SU-DHL-6 (cell line): ENCODE measurements at regions not wholly inside any gene's neighbourhood (a gene's known extent, or its start where the extent isn't known, plus 50 kb on each side); places are given as distances from the start of the nearest gene placed in this dataset.

Source experiments
- H2AFZ ChIP-seq: fragments of 200-600 bp; sonication (generic); 2 replicates; pipeline ENCODE4 v1.6.1; 2014; ENCODE audit warnings: low read depth, mild to moderate bottlenecking, moderate library complexity, mixed read lengths, antibody characterized with exemption, low read length; ENCODE audit not compliant: severe bottlenecking
- H3F3A ChIP-seq: fragments of 200-600 bp; shearing (Covaris generic); 2 replicates; pipeline ENCODE4 v1.6.0; 2016; ENCODE audit warnings: antibody characterized with exemption, mild to moderate bottlenecking; ENCODE audit not compliant: insufficient read depth
- H3K27ac ChIP-seq: fragments of 200-600 bp; sonication (generic); 2 replicates; pipeline ENCODE4 v1.5.1; 2016; ENCODE audit warnings: low read depth, mild to moderate bottlenecking, low read length, moderate library complexity, mixed read lengths
- H3K27me3 ChIP-seq: fragments of 200-600 bp; sonication (generic), shearing (Covaris generic); 2 replicates; pipeline ENCODE4 v1.6.0; 2014; ENCODE audit warnings: mild to moderate bottlenecking, low read length
- H3K36me3 ChIP-seq: fragments of 200-600 bp; sonication (generic); 2 replicates; pipeline ENCODE4 v1.6.1; 2014; ENCODE audit warnings: mild to moderate bottlenecking, low read length, mixed read lengths
- H3K4me2 ChIP-seq: fragments of 300-600, 200-600 bp; shearing (Covaris generic), sonication (generic); 2 replicates; pipeline ENCODE4 v1.6.0; 2014; ENCODE audit warnings: low read length, low read depth, mild to moderate bottlenecking; ENCODE audit not compliant: poor library complexity, severe bottlenecking
- H3K4me3 ChIP-seq: fragments of 200-600 bp; sonication (generic); 2 replicates; pipeline ENCODE4 v1.5.1; 2014; ENCODE audit warnings: antibody characterized with exemption, low read length, mild to moderate bottlenecking, mixed read lengths; ENCODE audit not compliant: insufficient read depth, poor library complexity, severe bottlenecking
- H3K79me2 ChIP-seq: fragments of 200-600 bp; sonication (generic); 2 replicates; pipeline ENCODE4 v1.6.1; 2014; ENCODE audit warnings: mild to moderate bottlenecking, low read length, moderate library complexity; ENCODE audit not compliant: insufficient read depth
- H3K9ac ChIP-seq: fragments of 200-600 bp; sonication (generic); 2 replicates; pipeline ENCODE4 v1.7.0; 2014; ENCODE audit warnings: mild to moderate bottlenecking, low read length
- H3K9me2 ChIP-seq: fragments of 200-600 bp; sonication (generic); replicated peaks from 2 replicates; pipeline ENCODE4 v1.6.1; 2014; ENCODE audit warnings: low read length; ENCODE audit not compliant: insufficient read depth
- H3K9me3 ChIP-seq: fragments of 200-600 bp; sonication (generic); 2 replicates; pipeline ENCODE4 v1.6.1; 2014; ENCODE audit warnings: low read length, mixed read lengths; ENCODE audit not compliant: insufficient read depth
- H4K20me1 ChIP-seq: fragments of 200-600 bp; sonication (generic); 2 replicates; pipeline ENCODE4 v1.6.1; 2014; ENCODE audit warnings: low read depth, mild to moderate bottlenecking, antibody characterized with exemption, low read length, moderate library complexity, mixed read lengths
- EZH2phosphoT487 ChIP-seq: fragments of 200-600 bp; sonication (generic), shearing (Covaris generic); conservative IDR thresholded peaks from 2 replicates; pipeline ENCODE4 v1.6.1; 2018; ENCODE audit warnings: mild to moderate bottlenecking, antibody characterized with exemption, low read length, moderate library complexity, mixed read lengths
- TF ChIP-seq, protein P1 (sequence below): fragments of 200-600 bp; sonication (generic); IDR thresholded peaks from one replicate; pipeline ENCODE4 v1.5.1; 2017; ENCODE audit warnings: antibody characterized with exemption, mild to moderate bottlenecking, low read length, moderate library complexity; ENCODE audit not compliant: insufficient read depth, poor library complexity, severe bottlenecking

DNA sequence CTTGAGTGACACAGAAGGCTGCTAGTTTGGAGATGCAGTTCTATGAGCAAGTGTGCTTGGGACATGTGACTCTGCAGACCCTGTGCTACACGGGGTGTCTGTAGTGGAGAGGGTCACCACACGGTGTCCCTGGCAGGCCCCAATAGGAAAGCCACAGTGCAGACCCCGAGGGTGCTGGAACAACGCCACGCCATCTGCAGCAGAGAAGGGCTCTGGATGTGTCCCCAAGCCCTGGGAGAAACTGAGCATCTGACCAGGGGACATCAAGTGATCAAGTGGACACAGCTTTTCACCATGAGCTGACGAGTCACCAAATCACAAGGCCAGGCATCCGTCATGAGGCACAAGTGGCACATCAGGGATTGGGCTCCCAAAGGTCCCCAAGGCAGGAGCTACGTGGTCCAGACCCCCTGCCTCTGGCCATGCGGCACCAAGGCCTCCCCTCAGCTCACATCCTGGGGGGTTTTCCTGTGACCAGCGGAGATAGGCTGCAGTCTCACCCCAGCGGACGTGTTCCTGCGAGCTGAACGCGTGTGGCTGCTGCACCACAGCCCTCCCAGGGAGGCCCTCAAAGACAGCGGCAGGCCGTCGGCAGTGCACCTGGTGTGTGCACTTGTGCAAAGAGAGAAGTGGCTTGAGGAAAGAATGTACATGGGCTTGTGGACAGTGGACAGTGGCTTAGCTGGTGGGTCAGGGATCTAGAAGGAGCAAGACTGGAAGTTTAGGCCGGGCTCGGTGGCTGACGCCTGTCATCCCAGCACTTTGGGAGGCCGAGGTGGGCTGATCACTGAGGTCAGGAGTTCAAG, 96.7 kb downstream of the RPS6KA4 start:
- TF ChIP-seq EZH2phosphoT487, result no peak
- TF ChIP-seq, protein P1, sequence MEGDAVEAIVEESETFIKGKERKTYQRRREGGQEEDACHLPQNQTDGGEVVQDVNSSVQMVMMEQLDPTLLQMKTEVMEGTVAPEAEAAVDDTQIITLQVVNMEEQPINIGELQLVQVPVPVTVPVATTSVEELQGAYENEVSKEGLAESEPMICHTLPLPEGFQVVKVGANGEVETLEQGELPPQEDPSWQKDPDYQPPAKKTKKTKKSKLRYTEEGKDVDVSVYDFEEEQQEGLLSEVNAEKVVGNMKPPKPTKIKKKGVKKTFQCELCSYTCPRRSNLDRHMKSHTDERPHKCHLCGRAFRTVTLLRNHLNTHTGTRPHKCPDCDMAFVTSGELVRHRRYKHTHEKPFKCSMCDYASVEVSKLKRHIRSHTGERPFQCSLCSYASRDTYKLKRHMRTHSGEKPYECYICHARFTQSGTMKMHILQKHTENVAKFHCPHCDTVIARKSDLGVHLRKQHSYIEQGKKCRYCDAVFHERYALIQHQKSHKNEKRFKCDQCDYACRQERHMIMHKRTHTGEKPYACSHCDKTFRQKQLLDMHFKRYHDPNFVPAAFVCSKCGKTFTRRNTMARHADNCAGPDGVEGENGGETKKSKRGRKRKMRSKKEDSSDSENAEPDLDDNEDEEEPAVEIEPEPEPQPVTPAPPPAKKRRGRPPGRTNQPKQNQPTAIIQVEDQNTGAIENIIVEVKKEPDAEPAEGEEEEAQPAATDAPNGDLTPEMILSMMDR, result no peak
- Histone ChIP-seq H3K27me3 (no peaks in the 10 kb centered on the region), H3K79me2 (no peaks in the 10 kb centered on the region), H2AFZ (no peak overlapping the region), H3K9me2 (no peaks in the 10 kb centered on the region), H3K27ac (no peak overlapping the region), H3K9me3 (no peaks in the 10 kb centered on the region), H3K9ac (no peak overlapping the region), H3K4me2 (no peak overlapping the region), H3K36me3 (no peaks in the 10 kb centered on the region), H3F3A (no peaks in the 10 kb centered on the region), H4K20me1 (no peaks in the 10 kb centered on the region), H3K4me3 (no peak overlapping the region)

DNA sequence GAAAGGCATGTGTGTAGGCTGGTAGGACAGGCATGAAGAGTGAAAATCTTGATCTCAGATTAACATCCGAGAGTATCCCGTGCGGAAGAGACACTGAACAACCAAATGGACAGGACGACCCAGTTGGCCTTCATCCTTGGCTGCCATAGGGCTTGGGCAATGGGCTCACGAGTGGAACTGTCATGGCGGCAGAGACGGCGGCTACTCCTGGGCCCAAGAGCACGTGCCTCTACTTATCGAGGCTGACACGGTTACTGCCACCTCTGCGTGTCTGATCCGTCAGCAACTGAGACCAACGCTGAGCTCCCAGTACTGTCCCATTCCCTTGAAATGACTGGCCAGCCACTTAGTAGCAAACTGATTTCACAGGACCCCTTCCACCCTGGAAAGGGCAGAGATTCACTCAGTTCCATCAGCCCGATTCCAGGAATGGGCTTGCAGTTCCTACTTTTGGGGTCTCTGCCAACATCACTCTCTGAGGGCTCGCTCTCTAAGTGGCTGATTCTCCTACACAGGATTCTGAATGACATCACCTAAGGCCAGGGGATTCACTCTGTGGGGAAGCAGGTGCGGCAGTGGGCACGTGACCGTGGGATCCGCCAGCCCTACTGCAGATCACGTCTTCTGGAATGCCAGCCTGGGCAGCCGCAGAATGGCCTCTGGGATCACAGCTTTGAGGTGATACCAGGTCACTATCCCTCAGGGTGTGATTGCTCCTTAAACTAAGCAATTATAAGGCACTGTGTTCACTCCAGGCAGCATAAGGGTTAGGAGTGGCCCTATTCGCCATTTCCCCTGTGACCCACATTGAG, 97.8 kb downstream of the RPS6KA4 start:
- Histone ChIP-seq H4K20me1 (no peaks in the 10 kb centered on the region), H3K27ac (no peak overlapping the region), H2AFZ (no peak overlapping the region), H3K4me2 (no peak overlapping the region), H3F3A (no peaks in the 10 kb centered on the region), H3K4me3 (no peak overlapping the region), H3K9ac (no peak overlapping the region), H3K36me3 (no peaks in the 10 kb centered on the region), H3K79me2 (no peaks in the 10 kb centered on the region), H3K27me3 (no peaks in the 10 kb centered on the region), H3K9me3 (no peaks in the 10 kb centered on the region), H3K9me2 (no peaks in the 10 kb centered on the region)
- TF ChIP-seq, protein P1, result no peak
- no peak for TF ChIP-seq EZH2phosphoT487

DNA sequence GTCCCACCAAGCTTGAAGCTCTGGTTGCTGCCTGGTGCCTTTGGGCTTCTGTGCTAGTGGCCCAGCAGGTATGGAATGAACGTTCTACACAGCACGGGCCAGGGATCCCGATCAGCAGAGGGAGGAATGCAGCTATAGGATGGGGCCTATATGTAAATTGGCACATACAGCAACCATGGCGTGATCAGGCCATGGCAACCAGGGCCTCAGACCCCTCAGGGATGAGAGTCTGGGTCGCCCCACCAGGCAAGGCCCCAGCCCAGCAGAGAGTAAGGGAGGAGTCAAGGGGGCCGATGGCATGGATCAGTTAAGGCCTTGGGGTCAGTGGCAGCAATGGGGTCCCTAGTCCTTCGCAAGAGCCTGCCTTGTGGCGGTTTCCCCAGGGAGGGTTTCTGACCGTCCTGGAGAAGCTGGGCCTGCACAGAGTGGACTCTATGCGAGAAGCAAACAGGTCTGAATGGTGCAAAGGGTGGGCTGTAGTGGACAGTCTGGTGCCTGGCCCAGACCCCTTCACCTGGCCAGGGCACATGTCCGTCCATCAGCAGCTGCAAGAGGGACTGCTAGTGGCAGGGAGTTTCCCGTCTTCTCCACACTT, 98.2 kb upstream of the SLC22A11 start:
- TF ChIP-seq EZH2phosphoT487, result no peak
- TF ChIP-seq, protein P1, result no peak

More for the DNA sequence above, 98.2 kb upstream of the SLC22A11 start:
- no peak overlapping the region for H3K4me3 ChIP-seq
- no peaks in the 10 kb centered on the region for H3K27me3 ChIP-seq
- no peak overlapping the region for H3K27ac ChIP-seq
- H3K9ac ChIP-seq, result no peak overlapping the region
- no peaks in the 10 kb centered on the region for H3K79me2 ChIP-seq
- no peak overlapping the region for H3K4me2 ChIP-seq
- no peaks in the 10 kb centered on the region for H3F3A ChIP-seq
- H2AFZ ChIP-seq, result no peak overlapping the region
- H3K9me3 ChIP-seq, result no peaks in the 10 kb centered on the region
- no peaks in the 10 kb centered on the region for H4K20me1 ChIP-seq
- H3K36me3 ChIP-seq, result no peaks in the 10 kb centered on the region
- no peaks in the 10 kb centered on the region for H3K9me2 ChIP-seq
